ENCODE measurements at regions not wholly inside any gene's neighbourhood (a gene's known extent, or its start where the extent isn't known, plus 50 kb on each side); places are given as distances from the start of the nearest gene placed in this dataset.

DNA sequence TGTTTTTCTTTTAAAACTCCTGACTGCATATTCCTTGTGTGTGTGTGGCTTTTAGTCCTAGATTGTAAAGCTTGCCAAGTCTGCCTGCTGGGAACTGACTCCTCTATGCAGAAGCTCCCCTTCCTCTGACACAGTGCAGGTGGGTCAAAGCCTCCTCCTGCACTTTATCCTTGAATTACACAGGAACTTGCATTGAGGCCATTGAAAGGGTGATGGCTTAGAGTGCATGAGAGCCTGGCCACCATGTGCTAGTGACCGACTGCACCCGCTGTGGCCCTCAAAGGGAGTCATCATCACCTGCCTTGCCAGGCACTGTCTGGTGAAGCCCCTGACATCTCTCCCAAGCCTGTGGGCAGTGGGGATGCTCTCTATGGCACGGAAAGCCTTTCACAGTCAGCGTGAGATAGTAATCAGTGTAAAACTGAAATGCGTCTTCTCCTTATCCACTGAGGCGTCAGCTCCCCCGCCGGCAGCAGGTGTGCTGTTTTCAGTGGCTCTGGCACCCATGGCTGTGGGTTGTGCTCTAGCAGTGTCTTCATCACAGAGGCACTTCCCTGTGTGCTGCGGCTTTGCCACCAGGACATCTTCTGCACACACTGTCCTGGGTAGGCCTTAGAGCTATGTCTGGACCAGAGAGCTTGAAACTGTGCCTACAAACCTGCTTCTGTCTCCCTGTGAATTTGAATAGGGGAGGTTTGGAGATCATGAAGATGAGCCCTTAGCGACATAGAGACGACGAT lies 87.9 kb downstream of the THBS2 start:
- DNase-seq, result no peak

DNA sequence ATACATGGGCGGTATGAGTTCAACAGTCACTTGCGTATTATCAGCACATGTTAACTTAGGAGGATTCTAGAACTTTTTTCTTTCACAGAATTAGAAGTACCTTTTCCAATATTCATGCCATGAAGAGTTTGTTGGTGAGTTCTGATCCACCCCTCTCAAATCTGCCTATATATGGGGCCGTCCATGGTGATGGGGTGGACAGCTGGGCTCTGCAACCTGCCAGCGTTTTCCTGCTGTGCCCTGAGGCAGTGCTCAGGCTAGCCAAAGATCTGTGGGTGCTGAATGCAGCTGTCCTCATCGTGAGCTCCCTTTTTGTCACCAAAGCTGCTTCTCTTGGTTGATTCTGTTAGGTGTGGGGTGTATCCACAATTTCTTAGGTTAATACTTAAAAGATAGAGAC lies 88.7 kb downstream of the THBS2 start:
- DNase-seq, result no peak

- no peak for DNase-seq
Measured at GRCh38 chr6:169164451-169164850, 89.2 kb downstream of the THBS2 start.

DNA sequence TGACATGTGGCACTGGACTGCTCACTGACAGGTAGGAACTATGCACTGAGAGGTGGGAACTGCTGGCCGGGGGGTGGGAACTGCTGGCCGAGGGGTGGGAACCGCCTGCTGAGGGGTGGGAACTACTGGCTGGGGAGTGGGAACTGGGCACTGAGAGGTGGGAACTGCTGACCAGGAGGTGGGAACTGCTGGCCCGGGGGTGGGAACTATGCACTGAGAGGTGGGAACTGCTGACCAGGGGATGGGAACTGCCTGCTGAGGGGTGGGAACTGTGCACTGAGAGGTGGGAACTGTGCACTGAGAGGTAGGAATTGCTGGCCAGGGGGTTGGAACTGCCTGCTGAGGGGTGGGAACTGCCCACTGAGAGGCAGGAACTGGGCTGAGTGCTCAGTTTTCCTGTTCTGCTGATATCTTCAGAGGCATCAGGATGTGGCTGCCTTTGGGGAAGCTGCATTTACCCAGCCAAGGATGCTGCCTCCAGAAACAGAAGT lies 90.2 kb downstream of the THBS2 start:
- no peak for DNase-seq

GRCh38 chr6:169162752-169163407 lies 90.8 kb downstream of the THBS2 start:
- no peak for DNase-seq

GRCh38 chr6:169162249-169162648 lies 91.4 kb downstream of the THBS2 start:
- no peak for DNase-seq

DNA sequence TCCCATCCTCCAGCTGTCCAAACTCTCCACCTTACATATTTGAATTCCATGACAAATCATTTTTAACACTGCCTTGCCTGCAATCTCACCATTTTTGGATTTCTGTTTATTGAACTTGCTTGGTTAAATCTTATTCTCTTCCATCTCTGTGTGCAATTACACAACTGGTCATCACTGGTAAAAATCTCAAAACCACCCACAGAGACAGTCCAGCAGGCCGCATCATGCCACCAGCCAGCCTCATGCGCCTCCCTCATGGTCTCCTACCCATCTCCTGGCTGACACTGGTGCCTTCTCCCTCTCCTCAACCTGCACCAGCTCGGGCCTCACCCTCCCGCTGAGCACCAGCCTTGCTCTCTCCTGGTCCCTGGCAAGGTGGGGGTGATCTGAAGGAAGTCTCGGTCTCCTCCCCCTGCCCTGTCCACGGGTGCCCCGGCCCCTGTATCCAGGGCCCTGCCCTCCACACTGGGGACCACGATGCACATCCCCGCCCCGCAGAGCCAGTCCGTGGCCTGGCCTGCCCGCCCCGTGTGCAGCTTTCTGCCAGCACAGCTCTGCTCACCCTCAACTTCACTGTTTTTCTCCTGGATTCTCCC lies 92.0 kb downstream of the THBS2 start:
- DNase-seq, result no peak

DNA sequence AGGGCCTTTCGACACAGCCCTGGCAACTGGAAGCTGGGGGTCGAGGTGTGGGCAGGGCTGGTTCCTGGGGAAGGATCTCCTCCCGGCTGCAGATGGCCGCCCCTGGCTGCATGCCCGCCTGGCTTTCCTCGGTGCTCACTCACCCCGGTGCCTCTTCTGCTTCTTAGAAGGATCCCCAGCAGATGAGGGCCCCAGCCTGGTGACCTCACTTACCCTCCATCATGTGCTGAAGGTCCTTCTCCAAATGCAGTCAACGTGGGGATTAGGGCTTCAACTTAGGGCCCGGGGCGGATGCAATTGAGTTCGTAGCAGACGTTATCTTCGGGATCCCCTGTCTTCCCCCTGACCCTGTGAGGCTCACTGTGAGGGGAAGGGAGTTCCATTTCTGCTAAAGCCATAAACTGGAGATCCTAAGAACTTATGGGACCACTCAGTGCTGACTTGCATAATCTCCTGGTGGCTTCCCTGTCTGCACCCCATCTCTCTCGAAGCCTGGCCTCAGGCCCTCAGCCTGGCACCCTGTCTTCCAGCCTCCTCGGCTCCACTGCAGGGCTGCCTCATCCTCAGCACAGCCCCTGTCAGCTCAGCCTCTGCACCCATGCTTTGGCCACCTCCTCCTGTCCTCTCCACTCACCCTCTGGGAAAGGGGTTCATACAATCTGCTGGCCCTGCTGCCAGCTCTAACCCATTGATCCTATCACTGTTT lies 92.6 kb downstream of the THBS2 start:
- DNase-seq, result no peak

DNA sequence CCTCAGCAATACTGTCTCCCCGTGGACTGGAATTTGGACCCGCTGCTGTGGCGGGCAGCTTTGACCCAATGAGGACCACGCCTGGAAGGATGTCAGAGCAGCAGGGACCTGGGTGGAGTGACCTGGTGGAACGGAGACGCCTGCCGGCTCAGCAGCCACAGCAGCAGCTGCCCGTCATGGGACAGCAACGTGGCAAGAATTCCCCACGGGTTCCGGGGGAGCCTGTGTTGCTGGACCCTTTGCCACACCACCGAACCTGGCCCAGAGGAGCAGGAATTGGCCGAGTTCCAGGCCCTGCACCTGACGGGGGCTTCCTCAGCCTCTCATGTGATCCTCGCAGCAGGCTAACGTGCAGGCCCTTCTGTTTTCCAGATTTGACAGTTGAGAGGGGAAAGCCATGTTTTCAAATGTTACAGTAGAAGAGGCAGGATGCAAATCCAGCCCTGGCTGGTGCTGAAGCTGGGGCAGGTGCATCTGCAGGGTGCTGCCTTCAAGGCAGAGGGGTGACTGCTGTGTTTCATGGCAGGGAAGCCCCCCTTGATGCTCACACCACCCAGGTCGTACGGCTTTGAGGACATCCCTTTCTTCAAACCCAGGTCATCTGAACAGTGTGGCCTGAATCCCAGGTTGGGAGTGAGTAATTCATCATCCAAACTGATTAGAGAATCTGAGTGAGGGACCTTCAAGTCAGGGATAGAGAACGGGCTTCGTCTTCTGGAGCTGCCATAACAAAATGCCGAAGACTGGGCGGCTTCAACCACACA lies 93.4 kb downstream of the THBS2 start:
- DNase-seq, result no peak

DNA sequence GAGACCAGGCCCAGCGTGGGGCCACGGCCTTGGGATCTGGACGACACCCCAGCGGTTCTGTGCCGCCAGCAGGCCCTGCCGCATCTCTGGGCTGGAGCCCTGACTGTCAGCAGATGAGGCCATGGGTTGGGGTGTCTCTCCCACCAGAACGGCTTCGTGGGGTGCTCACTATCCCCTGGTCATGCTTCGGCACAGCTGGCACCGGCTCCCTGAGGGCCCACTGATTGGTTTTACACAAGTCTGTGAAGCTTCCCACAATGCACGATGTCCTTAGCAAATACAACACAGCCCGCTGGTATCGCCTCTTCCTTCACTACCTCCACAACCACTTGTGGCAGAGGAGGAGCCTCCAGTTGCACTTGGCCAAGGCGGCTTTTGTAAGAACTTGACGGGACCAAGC lies 94.3 kb downstream of the THBS2 start:
- no peak for DNase-seq

DNA sequence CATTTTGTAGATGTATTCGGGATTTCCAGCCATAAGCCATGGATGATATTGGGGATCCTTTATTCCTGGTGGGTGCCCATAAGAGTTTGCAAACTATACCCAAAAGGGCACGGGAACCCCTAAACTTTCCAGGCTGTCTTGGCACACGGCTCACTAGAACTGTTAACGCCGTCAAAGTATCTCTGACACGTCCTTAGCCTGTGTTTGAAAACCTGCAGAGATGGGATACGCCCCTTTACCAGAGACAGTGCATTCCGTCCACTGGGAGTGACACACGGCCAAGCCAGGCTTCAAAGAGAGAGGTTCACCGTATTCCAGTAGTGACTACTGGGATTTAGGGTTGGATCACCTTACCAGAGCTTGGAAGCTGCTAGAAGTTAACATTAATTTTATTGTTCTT lies 95.0 kb downstream of the THBS2 start:
- DNase-seq, result no peak

- no peak for DNase-seq
Measured at GRCh38 chr6:169158174-169158573, 95.5 kb downstream of the THBS2 start.

DNA sequence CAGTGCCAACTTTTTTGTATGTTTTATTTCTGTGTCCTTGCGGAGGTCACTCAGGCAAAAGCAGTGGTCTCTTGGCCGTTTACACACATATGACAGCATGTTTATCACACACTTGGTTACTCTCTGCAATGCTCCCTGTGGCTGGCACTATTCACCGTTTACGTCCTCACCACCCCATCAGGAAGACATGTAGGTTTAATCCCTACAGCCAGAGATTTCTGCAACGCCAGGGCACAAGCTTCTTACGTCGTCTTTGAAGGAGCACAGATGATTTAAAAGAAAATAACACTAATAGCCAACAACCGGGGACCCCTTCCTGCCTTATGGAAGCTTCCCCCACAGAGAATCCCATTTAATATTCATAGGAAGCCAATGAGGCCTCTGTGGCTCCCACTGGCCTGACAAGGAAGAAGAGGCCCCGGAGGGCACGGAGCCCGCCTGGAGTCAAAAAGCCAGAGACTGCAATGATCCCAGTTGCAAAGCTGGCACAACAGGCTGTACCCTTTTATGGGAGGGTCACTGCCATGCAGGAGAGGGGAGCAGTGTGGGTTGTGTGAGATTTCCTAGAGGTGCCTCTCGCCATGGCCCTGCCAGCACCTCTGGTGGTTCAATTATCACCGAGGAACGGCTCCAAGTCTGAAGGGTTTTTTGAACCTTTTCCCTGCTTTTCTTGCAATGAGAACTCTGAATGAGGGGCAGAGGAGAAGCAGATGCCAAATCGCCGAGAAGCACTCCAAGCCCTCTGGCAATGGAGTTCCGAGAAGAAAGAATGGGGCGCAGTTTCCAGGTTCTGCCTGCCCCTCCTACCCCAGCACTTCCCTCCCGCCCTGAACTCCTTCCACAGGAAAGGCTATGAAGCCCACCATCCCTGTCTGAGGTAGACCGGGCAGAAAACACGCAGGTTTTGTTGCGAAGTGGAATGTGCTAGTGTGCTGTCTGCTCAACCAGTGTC lies 96.2 kb downstream of the THBS2 start:
- DNase-seq, result no peak

GRCh38 chr6:169156793-169157147 lies 96.9 kb downstream of the THBS2 start:
- no peak for DNase-seq

DNA sequence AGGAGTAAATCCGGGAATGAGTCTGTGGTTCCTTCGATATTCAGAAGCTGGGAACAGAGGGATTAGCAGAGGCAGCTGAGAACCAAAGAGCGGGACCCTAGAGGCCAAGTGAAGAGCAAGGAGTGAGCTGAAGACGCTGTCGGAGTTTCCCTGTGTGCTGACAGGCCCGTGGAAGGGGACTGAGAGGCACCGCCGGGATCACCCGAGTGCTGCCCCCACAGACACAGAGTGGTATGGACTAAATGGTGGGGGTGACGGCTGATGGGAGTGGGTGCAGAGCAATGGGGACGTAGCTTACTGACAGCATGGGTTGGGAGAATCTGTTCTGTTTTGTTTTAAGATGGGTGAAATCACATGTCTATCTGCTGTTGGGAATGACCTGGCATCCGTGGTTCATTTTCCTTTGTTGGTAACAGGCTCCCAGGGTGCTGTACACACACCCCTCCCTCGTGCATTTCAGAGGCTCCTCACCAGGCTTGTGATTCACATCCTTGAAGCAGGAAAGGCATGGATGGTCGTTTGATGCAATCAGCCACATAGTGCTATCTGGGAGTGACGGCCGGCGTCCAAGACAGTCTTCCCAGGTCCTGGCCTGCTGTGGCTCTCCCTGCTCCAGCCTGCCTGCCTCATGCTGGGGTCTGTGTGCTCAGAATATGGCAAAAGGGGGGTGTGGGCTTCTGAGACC lies 97.4 kb downstream of the THBS2 start:
- DNase-seq, result no peak

DNA sequence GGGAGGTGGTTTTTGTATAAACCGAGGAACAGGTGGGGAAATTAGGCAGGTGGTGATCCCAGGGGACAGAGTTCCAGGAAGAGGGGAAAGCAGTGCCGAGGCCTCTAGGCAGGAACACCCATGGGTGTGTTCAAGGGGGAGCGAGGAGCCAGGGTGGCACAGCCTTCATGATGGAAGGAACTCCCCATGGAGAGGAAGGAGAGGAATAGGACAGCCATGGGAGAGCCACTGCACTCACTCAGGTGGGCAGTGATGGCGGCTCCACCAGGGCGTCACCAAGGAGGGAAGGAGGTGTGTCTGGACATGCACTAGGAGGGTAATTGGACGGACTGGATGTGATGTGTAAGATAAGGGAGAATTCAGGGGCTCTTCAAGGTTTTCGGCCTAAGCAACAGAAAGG lies 98.2 kb downstream of the THBS2 start:
- DNase-seq, result no peak

GRCh38 chr6:169153401-169153800 lies 100.2 kb downstream of the THBS2 start:
- no peak for DNase-seq

DNA sequence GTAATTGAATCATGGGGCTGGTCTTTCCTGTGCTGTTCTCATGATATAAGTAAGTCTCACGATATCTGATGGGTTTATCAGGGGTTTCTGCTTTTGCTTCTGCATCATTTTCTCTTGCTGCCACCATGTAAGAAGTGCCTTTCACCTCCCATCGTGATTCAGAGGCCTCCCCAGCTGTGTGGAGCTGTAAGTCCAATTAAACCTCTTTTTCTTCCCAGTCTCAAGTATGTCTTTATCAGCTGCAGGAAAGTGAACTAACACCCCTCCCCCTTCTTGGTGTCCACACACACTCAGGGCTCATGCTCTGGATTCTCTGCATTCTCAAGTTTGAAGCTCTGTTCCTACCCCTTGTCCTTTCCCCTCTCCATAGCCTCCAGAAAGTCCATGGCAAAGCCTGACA lies 107.1 kb downstream of the THBS2 start:
- DNase-seq, result no peak

GRCh38 chr6:169145991-169146501 lies 107.6 kb downstream of the THBS2 start:
- DNase-seq, result no peak

DNA sequence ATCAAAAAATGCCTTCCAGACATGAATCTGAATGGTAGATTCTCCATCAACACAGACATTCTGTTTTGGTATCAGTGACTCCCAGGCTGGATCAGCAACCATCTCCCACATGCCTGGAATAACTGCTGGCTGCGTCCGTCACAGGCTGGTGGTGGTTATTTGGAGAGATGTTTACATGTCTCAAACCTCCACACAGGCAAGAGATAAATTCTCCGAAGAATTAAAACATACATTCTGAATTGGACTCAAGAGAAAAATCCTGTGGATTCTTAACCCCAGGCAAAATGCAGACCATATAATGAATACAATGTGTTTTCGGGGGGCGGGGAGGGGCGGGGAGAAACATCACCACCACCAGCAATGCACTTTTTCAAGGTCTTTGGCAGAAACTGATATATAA lies 108.2 kb downstream of the THBS2 start:
- DNase-seq, result no peak

- no peak for DNase-seq
Measured at GRCh38 chr6:169144356-169144755, 109.3 kb downstream of the THBS2 start.

Data from activated CD4-positive, alpha-beta T cell treated with anti-CD3 and anti-CD28 coated beads, Interleukin-2, amount 50 U/mL, for 16 hours (primary cell).